GM23338 (cell line): ENCODE measurements at regions not wholly inside any gene's neighbourhood (a gene's known extent, or its start where the extent isn't known, plus 50 kb on each side); places are given as distances from the start of the nearest gene placed in this dataset.

Experiments
- ATAC-seq: fragments of 200-7000 bp; cut with Tn5 transposase; 3 replicates; pipeline ENCODE4 v1.9.1; 2020
- DNase-seq: peaks from one replicate; pipeline ENCODE4 v3.0.0-alpha.2; 2015; ENCODE audit warnings: low spot score
- H2AFZ ChIP-seq: fragments of 200-600 bp; sonication (generic); 2 replicates; pipeline ENCODE4 v1.8.0; 2016; ENCODE audit warnings: antibody characterized with exemption, mild to moderate bottlenecking, moderate library complexity
- H3F3A ChIP-seq: fragments of 200-600 bp; sonication (generic); replicated peaks from 2 replicates; pipeline ENCODE4 v1.8.0; 2017; ENCODE audit warnings: antibody characterized with exemption, mixed run types, low read depth
- H3K27ac ChIP-seq: fragments of 200-600 bp; sonication (generic); 2 replicates; pipeline ENCODE4 v1.6.1; 2016; ENCODE audit warnings: low read depth
- H3K27me3 ChIP-seq: fragments of 200-600 bp; sonication (generic); 2 replicates; pipeline ENCODE4 v1.8.0; 2016; ENCODE audit warnings: mild to moderate bottlenecking, mixed run types, moderate library complexity; ENCODE audit not compliant: insufficient read depth
- H3K36me3 ChIP-seq: fragments of 200-600 bp; sonication (generic); 2 replicates; pipeline ENCODE4 v1.8.0; 2016; ENCODE audit warnings: mild to moderate bottlenecking; ENCODE audit not compliant: insufficient read depth
- H3K4me1 ChIP-seq: fragments of 200-600 bp; sonication (generic); 2 replicates; pipeline ENCODE4 v1.8.0; 2016; ENCODE audit warnings: mild to moderate bottlenecking, moderate library complexity; ENCODE audit not compliant: insufficient read depth
- H3K4me2 ChIP-seq: fragments of 200-600 bp; sonication (generic); 2 replicates; pipeline ENCODE4 v1.7.1; 2017; ENCODE audit warnings: mixed run types
- H3K4me3 ChIP-seq: fragments of 200-600 bp; sonication (generic); 2 replicates; pipeline ENCODE4 v1.6.1; 2016; ENCODE audit warnings: mixed run types
- H3K79me2 ChIP-seq: fragments of 200-600 bp; sonication (generic); replicated peaks from 2 replicates; pipeline ENCODE4 v1.8.0; 2017; ENCODE audit warnings: mild to moderate bottlenecking; ENCODE audit not compliant: insufficient read depth
- H3K9me2 ChIP-seq: fragments of 200-600 bp; sonication (generic); 2 replicates; pipeline ENCODE4 v1.8.0; 2017; ENCODE audit not compliant: insufficient read depth
- H4K20me1 ChIP-seq: fragments of 200-600 bp; sonication (generic); replicated peaks from 2 replicates; pipeline ENCODE4 v1.8.0; 2017; ENCODE audit warnings: mild to moderate bottlenecking; ENCODE audit not compliant: insufficient read depth
- H3K27ac Mint-ChIP-seq: 2 replicates; pipeline ENCODE4 v1.8.0; 2020; ENCODE audit warnings: inconsistent platforms, mild to moderate bottlenecking, moderate library complexity, mixed read lengths
- H3K27me3 Mint-ChIP-seq: 3 replicates; pipeline ENCODE4 v1.8.0; 2022; ENCODE audit warnings: low read depth, mild to moderate bottlenecking, moderate library complexity, mixed read lengths, inconsistent platforms; ENCODE audit not compliant: insufficient read depth, poor library complexity
- H3K36me3 Mint-ChIP-seq: 3 replicates; pipeline ENCODE4 v1.8.0; 2021; ENCODE audit warnings: low read depth, mild to moderate bottlenecking, inconsistent platforms, moderate library complexity, mixed read lengths
- H3K4me1 Mint-ChIP-seq: 3 replicates; pipeline ENCODE4 v1.8.0; 2020; ENCODE audit warnings: mild to moderate bottlenecking, inconsistent platforms, mixed read lengths
- H3K4me3 Mint-ChIP-seq: 3 replicates; pipeline ENCODE4 v1.8.0; 2021; ENCODE audit warnings: moderate library complexity, mild to moderate bottlenecking, inconsistent platforms, mixed read lengths
- H3K9me3 Mint-ChIP-seq: 3 replicates; pipeline ENCODE4 v1.8.0; 2020; ENCODE audit warnings: moderate library complexity, mild to moderate bottlenecking, inconsistent platforms, mixed read lengths
- CREB1 ChIP-seq: fragments of 250-450 bp; sonication (Bioruptor Pico); IDR thresholded peaks from 2 replicates; pipeline ENCODE4 v1.5.0; 2020; ENCODE audit warnings: low read depth, mild to moderate bottlenecking, moderate library complexity
- CTCF ChIP-seq, 2 experiments: fragments of 200-600 bp in 1 of 2; sonication (generic) in 1 of 2; conservative IDR thresholded peaks; 2 replicates each; pipeline versions ENCODE4 v1.5.1 to v1.6.1; 2016 to 2017; ENCODE audit warnings: antibody characterized with exemption in 2 of 2, low read depth in 2 of 2, mild to moderate bottlenecking in 2 of 2, moderate library complexity in 1 of 2
- ETS1 ChIP-seq: IDR thresholded peaks from 2 replicates; pipeline ENCODE4 v1.6.1; 2016; ENCODE audit warnings: antibody characterized with exemption
- EZH2 ChIP-seq: fragments of 200-600 bp; sonication (generic); IDR thresholded peaks from one replicate; pipeline ENCODE4 v1.8.0; 2017; ENCODE audit warnings: antibody characterized with exemption, mild to moderate bottlenecking, low read depth; ENCODE audit not compliant: unreplicated experiment
- EZH2phosphoT487 ChIP-seq: fragments of 200-600 bp; sonication (generic); IDR thresholded peaks from one replicate; pipeline ENCODE4 v1.8.1; 2018; ENCODE audit warnings: antibody characterized with exemption; ENCODE audit not compliant: unreplicated experiment
- JUNB ChIP-seq: IDR thresholded peaks from one replicate; pipeline ENCODE4 v1.6.1; 2016; ENCODE audit warnings: antibody characterized with exemption; ENCODE audit not compliant: unreplicated experiment
- NANOG ChIP-seq: IDR thresholded peaks from 2 replicates; pipeline ENCODE4 v1.6.1; 2016; ENCODE audit warnings: antibody characterized with exemption, borderline replicate concordance
- POLR2AphosphoS5 ChIP-seq: IDR thresholded peaks from 2 replicates; pipeline ENCODE4 v1.6.1; 2016; ENCODE audit warnings: antibody characterized with exemption, low read depth
- REST ChIP-seq: IDR thresholded peaks from one replicate; pipeline ENCODE4 v1.6.1; 2018; ENCODE audit warnings: antibody characterized with exemption; ENCODE audit not compliant: unreplicated experiment
- STAT1 ChIP-seq: IDR thresholded peaks from one replicate; pipeline ENCODE4 v1.6.1; 2016; ENCODE audit warnings: antibody characterized with exemption; ENCODE audit not compliant: unreplicated experiment
- ZNF114 ChIP-seq: fragments of 250-450 bp; sonication (Bioruptor Pico); IDR thresholded peaks from 2 replicates; pipeline ENCODE4 v1.5.0; 2020; ENCODE audit warnings: mild to moderate bottlenecking, moderate library complexity
- ZNF331 ChIP-seq: fragments of 250-450 bp; sonication (Bioruptor Pico); IDR thresholded peaks from 2 replicates; pipeline ENCODE4 v1.5.0; 2020; ENCODE audit warnings: low read depth, mild to moderate bottlenecking, moderate library complexity
- TF ChIP-seq, protein P1 (sequence below): fragments of 250-450 bp; sonication (Bioruptor Pico); IDR thresholded peaks from 2 replicates; pipeline ENCODE4 v1.5.0; 2020; ENCODE audit warnings: mild to moderate bottlenecking, moderate library complexity

- Histone ChIP-seq H3K36me3 (no peaks in the 10 kb centered on the region; the same call in 1 of the 2 replicates), H3K4me3 (no peak overlapping the region), H2AFZ (no peak overlapping the region), H3K27ac (no peak overlapping the region), H3F3A (no peaks in the 10 kb centered on the region), H3K27me3 (no peaks in the 10 kb centered on the region), H3K79me2 (no peaks in the 10 kb centered on the region), H3K4me1 (peaks cover 5% of the 10 kb centered on the region; the same call in 1 of the 2 replicates), H4K20me1 (no peaks in the 10 kb centered on the region), H3K9me2 (0 out of 2 replicates have a peak, but pooled peaks cover 6% of the 10 kb centered on the region), H3K4me2 (no peak overlapping the region)
- DNase-seq: no peak
- Mint-ChIP-seq H3K9me3 (no peaks in the 10 kb centered on the region), H3K27me3 (peaks cover 6% of the 10 kb centered on the region), H3K4me3 (no peak overlapping the region), H3K4me1 (peaks cover 11% of the 10 kb centered on the region), H3K27ac (no peak overlapping the region), H3K36me3 (no peaks in the 10 kb centered on the region; the same call in 2 of the 3 replicates)
- TF ChIP-seq ZNF331: no peak
- TF ChIP-seq POLR2AphosphoS5: no peak
- TF ChIP-seq CREB1 (CRISPR knock-in tag): no peak
- TF ChIP-seq NANOG: no peak
- no peak for TF ChIP-seq JUNB
- TF ChIP-seq ETS1: no peak
- no peak for TF ChIP-seq STAT1
- no peak for TF ChIP-seq EZH2phosphoT487
- TF ChIP-seq REST: no peak
- no peak for TF ChIP-seq CTCF (conservative IDR thresholded peaks at IDR 0.05; ENCODE audit: low read depth in 2 of 2)
- TF ChIP-seq, protein P1, sequence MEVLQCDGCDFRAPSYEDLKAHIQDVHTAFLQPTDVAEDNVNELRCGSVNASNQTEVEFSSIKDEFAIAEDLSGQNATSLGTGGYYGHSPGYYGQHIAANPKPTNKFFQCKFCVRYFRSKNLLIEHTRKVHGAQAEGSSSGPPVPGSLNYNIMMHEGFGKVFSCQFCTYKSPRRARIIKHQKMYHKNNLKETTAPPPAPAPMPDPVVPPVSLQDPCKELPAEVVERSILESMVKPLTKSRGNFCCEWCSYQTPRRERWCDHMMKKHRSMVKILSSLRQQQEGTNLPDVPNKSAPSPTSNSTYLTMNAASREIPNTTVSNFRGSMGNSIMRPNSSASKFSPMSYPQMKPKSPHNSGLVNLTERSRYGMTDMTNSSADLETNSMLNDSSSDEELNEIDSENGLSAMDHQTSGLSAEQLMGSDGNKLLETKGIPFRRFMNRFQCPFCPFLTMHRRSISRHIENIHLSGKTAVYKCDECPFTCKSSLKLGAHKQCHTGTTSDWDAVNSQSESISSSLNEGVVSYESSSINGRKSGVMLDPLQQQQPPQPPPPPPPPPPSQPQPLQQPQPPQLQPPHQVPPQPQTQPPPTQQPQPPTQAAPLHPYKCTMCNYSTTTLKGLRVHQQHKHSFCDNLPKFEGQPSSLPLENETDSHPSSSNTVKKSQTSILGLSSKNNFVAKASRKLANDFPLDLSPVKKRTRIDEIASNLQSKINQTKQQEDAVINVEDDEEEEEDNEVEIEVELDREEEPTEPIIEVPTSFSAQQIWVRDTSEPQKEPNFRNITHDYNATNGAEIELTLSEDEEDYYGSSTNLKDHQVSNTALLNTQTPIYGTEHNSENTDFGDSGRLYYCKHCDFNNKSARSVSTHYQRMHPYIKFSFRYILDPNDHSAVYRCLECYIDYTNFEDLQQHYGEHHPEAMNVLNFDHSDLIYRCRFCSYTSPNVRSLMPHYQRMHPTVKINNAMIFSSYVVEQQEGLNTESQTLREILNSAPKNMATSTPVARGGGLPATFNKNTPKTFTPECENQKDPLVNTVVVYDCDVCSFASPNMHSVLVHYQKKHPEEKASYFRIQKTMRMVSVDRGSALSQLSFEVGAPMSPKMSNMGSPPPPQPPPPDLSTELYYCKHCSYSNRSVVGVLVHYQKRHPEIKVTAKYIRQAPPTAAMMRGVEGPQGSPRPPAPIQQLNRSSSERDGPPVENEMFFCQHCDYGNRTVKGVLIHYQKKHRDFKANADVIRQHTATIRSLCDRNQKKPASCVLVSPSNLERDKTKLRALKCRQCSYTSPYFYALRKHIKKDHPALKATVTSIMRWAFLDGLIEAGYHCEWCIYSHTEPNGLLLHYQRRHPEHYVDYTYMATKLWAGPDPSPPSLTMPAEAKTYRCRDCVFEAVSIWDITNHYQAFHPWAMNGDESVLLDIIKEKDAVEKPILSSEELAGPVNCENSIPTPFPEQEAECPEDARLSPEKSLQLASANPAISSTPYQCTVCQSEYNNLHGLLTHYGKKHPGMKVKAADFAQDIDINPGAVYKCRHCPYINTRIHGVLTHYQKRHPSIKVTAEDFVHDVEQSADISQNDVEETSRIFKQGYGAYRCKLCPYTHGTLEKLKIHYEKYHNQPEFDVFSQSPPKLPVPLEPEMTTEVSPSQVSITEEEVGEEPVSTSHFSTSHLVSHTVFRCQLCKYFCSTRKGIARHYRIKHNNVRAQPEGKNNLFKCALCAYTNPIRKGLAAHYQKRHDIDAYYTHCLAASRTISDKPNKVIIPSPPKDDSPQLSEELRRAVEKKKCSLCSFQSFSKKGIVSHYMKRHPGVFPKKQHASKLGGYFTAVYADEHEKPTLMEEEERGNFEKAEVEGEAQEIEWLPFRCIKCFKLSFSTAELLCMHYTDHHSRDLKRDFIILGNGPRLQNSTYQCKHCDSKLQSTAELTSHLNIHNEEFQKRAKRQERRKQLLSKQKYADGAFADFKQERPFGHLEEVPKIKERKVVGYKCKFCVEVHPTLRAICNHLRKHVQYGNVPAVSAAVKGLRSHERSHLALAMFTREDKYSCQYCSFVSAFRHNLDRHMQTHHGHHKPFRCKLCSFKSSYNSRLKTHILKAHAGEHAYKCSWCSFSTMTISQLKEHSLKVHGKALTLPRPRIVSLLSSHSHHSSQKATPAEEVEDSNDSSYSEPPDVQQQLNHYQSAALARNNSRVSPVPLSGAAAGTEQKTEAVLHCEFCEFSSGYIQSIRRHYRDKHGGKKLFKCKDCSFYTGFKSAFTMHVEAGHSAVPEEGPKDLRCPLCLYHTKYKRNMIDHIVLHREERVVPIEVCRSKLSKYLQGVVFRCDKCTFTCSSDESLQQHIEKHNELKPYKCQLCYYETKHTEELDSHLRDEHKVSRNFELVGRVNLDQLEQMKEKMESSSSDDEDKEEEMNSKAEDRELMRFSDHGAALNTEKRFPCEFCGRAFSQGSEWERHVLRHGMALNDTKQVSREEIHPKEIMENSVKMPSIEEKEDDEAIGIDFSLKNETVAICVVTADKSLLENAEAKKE: no peak
- no peak for TF ChIP-seq EZH2
- TF ChIP-seq ZNF114 (CRISPR knock-in tag): no peak
- no peak for ATAC-seq
These were observed 237.4 kb downstream of the MYCN start for GRCh38 chr2:16177671-16178180.
